ENCODE measurements at regions not wholly inside any gene's neighbourhood (a gene's known extent, or its start where the extent isn't known, plus 50 kb on each side); places are given as distances from the start of the nearest gene placed in this dataset.
"Not testable (repeated sequence)": the region's sequence is repeated elsewhere in the genome, so short reads cannot be mapped to it uniquely, and the experiment has no call there.

DNA sequence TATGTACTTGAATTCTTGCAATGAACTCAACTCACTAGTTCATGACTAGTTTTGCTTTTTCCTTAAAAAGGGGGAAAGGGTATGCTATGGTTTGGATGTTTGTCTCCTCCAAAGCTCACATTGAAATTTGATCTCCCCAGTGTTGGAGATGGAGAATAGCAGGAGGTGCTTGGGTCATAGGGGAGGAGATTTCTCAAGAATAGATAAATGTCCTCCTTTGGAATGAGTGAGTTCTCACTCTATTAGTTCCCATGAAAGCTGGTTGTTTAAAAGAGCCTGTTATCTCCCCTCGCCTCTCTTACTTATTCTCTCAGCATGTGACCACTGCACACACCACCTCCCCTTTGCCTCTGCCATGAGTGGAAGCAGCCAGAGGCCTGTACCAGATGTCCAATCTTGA lies 109.4 kb upstream of the INTU start:
- no peaks in the 10 kb centered on the region for H3F3A ChIP-seq (ENCODE audit: insufficient read depth)
- no peak overlapping the region for H3K9ac ChIP-seq
- no peak overlapping the region for H3K27ac ChIP-seq
- H3K4me3 ChIP-seq = no peak overlapping the region
- no peaks in the 10 kb centered on the region for H3K9me3 ChIP-seq (ENCODE audit: low read depth)
- DNase-seq = no peak
- no peaks in the 10 kb centered on the region for H3K4me1 ChIP-seq (ENCODE audit: insufficient read depth)
- no peak overlapping the region for H3K4me2 ChIP-seq (ENCODE audit: unreplicated experiment)
- no peaks in the 10 kb centered on the region for H3K36me3 ChIP-seq (ENCODE audit: low read depth)
- H3K27me3 ChIP-seq (replicated peaks; ENCODE audit: insufficient read depth) = no peaks in the 10 kb centered on the region
- no peaks in the 10 kb centered on the region for H4K20me1 ChIP-seq (ENCODE audit: insufficient read depth)
- no peak overlapping the region for H2AFZ ChIP-seq
- no peaks in the 10 kb centered on the region for H3K9me2 ChIP-seq (ENCODE audit: insufficient read depth)
- TF ChIP-seq EZH2 (IDR thresholded peaks at IDR 0.05; ENCODE audit: insufficient read depth, poor library complexity, severe bottlenecking) = no peak
- no peak for TF ChIP-seq EZH2phosphoT487 (IDR thresholded peaks at IDR 0.05; ENCODE audit: insufficient read depth, low read depth)
- H3K79me2 ChIP-seq (ENCODE audit: insufficient read depth) = no peaks in the 10 kb centered on the region
- in situ Hi-C loops (cut with MboI) = no loop called here
- WGBS, 2 experiments (ENCODE audit: low coverage in 1 of 2, low lambda C conversion rate in 2 of 2, missing lambda C conversion rate in 2 of 2) = 50 to 74% methylated on average over 1 of the region's 1 CpG

- TF ChIP-seq EZH2phosphoT487 (IDR thresholded peaks at IDR 0.05; ENCODE audit: insufficient read depth, low read depth) (no peak), EZH2 (IDR thresholded peaks at IDR 0.05; ENCODE audit: insufficient read depth, poor library complexity, severe bottlenecking) (no peak)
- H4K20me1 ChIP-seq (ENCODE audit: insufficient read depth) = no peaks in the 10 kb centered on the region
- no peak overlapping the region for H3K4me3 ChIP-seq
- no peak overlapping the region for H3K4me2 ChIP-seq (ENCODE audit: unreplicated experiment)
- in situ Hi-C loops (cut with MboI) = no loop called here
- no peaks in the 10 kb centered on the region for H3K9me3 ChIP-seq (ENCODE audit: low read depth)
- no peaks in the 10 kb centered on the region for H3F3A ChIP-seq (ENCODE audit: insufficient read depth)
- H3K9ac ChIP-seq = no peak overlapping the region
- no peak overlapping the region for H3K27ac ChIP-seq
- DNase-seq = no peak
- no peaks in the 10 kb centered on the region for H3K9me2 ChIP-seq (ENCODE audit: insufficient read depth)
- H3K4me1 ChIP-seq (ENCODE audit: insufficient read depth) = no peaks in the 10 kb centered on the region
- H2AFZ ChIP-seq = no peak overlapping the region
- no peaks in the 10 kb centered on the region for H3K79me2 ChIP-seq (ENCODE audit: insufficient read depth)
- no peaks in the 10 kb centered on the region for H3K36me3 ChIP-seq (ENCODE audit: low read depth)
- no peaks in the 10 kb centered on the region for H3K27me3 ChIP-seq (replicated peaks; ENCODE audit: insufficient read depth)
These were observed 107.1 kb upstream of the INTU start for GRCh38 chr4:127525608-127526007.

GRCh38 chr4:127528302-127528701 lies 104.5 kb upstream of the INTU start:
- no peaks in the 10 kb centered on the region for H3K9me2 ChIP-seq (ENCODE audit: insufficient read depth)
- in situ Hi-C loops (cut with MboI) = no loop called here
- H3K9ac ChIP-seq = no peak overlapping the region
- no peak overlapping the region for H3K4me3 ChIP-seq
- WGBS, 2 experiments (ENCODE audit: low coverage in 1 of 2, low lambda C conversion rate in 2 of 2, missing lambda C conversion rate in 2 of 2) = 69 to 78% methylated on average over 1 of the region's 1 CpG
- no peaks in the 10 kb centered on the region for H3K79me2 ChIP-seq (ENCODE audit: insufficient read depth)
- no peaks in the 10 kb centered on the region for H4K20me1 ChIP-seq (ENCODE audit: insufficient read depth)
- TF ChIP-seq EZH2phosphoT487 (IDR thresholded peaks at IDR 0.05; ENCODE audit: insufficient read depth, low read depth) = no peak
- TF ChIP-seq EZH2 (IDR thresholded peaks at IDR 0.05; ENCODE audit: insufficient read depth, poor library complexity, severe bottlenecking) = no peak
- no peak for DNase-seq
- H2AFZ ChIP-seq = no peak overlapping the region
- H3F3A ChIP-seq (ENCODE audit: insufficient read depth) = no peaks in the 10 kb centered on the region
- H3K4me1 ChIP-seq (ENCODE audit: insufficient read depth) = no peaks in the 10 kb centered on the region
- H3K9me3 ChIP-seq (ENCODE audit: low read depth) = no peaks in the 10 kb centered on the region
- no peak overlapping the region for H3K4me2 ChIP-seq (ENCODE audit: unreplicated experiment)
- no peaks in the 10 kb centered on the region for H3K36me3 ChIP-seq (ENCODE audit: low read depth)
- H3K27ac ChIP-seq = no peak overlapping the region
- H3K27me3 ChIP-seq (replicated peaks; ENCODE audit: insufficient read depth) = no peaks in the 10 kb centered on the region

DNA sequence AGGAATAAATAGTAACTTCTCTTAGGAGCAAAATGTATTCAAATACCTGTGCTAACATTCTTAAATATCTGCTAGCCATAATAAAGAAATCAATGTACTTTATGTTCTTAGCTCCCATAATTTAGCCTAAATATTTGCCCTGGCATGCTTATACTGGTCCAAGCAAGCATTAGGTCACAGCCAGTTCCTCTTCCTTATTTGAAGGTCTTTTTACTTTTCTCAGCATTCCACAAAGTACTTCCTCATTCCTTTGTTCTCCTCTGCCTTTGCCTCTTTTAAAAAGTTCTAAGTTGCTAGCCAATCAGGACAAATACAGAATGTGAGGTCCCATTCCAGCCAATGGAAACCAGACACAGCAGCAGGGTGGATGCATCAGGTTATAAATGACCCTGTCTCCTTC lies 102.9 kb upstream of the INTU start:
- in situ Hi-C loops (cut with MboI); H3K9me2 ChIP-seq (ENCODE audit: insufficient read depth); H3K9me3 ChIP-seq (ENCODE audit: low read depth); H3K4me2 ChIP-seq (ENCODE audit: unreplicated experiment); H3K9ac ChIP-seq; H3K4me1 ChIP-seq (ENCODE audit: insufficient read depth); H3K4me3 ChIP-seq; H3F3A ChIP-seq (ENCODE audit: insufficient read depth); DNase-seq; H2AFZ ChIP-seq; H3K27me3 ChIP-seq (replicated peaks; ENCODE audit: insufficient read depth); H3K79me2 ChIP-seq (ENCODE audit: insufficient read depth); H3K36me3 ChIP-seq (ENCODE audit: low read depth); H3K27ac ChIP-seq; H4K20me1 ChIP-seq (ENCODE audit: insufficient read depth): not testable (repeated sequence)

GRCh38 chr4:127533028-127533700 lies 99.6 kb upstream of the INTU start:
- Histone ChIP-seq H3K4me3 (no peak overlapping the region), H3K9ac (no peak overlapping the region), H3K4me1 (ENCODE audit: insufficient read depth) (no peaks in the 10 kb centered on the region), H3K9me2 (ENCODE audit: insufficient read depth) (no peaks in the 10 kb centered on the region), H3K4me2 (ENCODE audit: unreplicated experiment) (no peak overlapping the region), H3K27ac (no peak overlapping the region), H3K9me3 (ENCODE audit: low read depth) (no peaks in the 10 kb centered on the region), H3K79me2 (ENCODE audit: insufficient read depth) (no peaks in the 10 kb centered on the region), H3K36me3 (ENCODE audit: low read depth) (no peaks in the 10 kb centered on the region), H3K27me3 (replicated peaks; ENCODE audit: insufficient read depth) (peaks cover 9% of the 10 kb centered on the region; the same call in 1 of the 2 replicates), H3F3A (ENCODE audit: insufficient read depth) (no peaks in the 10 kb centered on the region), H4K20me1 (ENCODE audit: insufficient read depth) (no peaks in the 10 kb centered on the region), H2AFZ (no peak overlapping the region)
- WGBS, 2 experiments (ENCODE audit: low coverage in 1 of 2, low lambda C conversion rate in 2 of 2, missing lambda C conversion rate in 2 of 2) = 64 to 79% methylated on average over 1 of the region's 1 CpG
- in situ Hi-C loops (cut with MboI) = no loop called here
- DNase-seq = no peak
- TF ChIP-seq EZH2 (IDR thresholded peaks at IDR 0.05; ENCODE audit: insufficient read depth, poor library complexity, severe bottlenecking) = no peak
- TF ChIP-seq EZH2phosphoT487 (IDR thresholded peaks at IDR 0.05; ENCODE audit: insufficient read depth, low read depth) = no peak

Measured in GM23248 (cell line).